Tibial nerve (tissue), 4 donors: ENCODE measurements at regions not wholly inside any gene's neighbourhood (a gene's known extent, or its start where the extent isn't known, plus 50 kb on each side); places are given as distances from the start of the nearest gene placed in this dataset.

Experiments used
- EP300 ChIP-seq, 2 donors: sonication (generic); formaldehyde crosslinking; IDR thresholded peaks; one replicate each; pipeline ENCODE4 v1.6.1; 2017; ENCODE audit warnings: antibody characterized with exemption in 2 of 2, mild to moderate bottlenecking in 1 of 2
- POLR2A ChIP-seq, 2 donors: fragments of 450-650 bp; IDR thresholded peaks; one replicate each; pipeline ENCODE4 v1.6.1; 2017; ENCODE audit warnings: antibody characterized with exemption in 2 of 2, mild to moderate bottlenecking in 2 of 2, moderate library complexity in 2 of 2
- TF ChIP-seq, protein P1 (sequence below), 5 experiments: fragments of 200-600 bp in 3 of 5; fragments of 450-650 bp in 2 of 5; sonication (generic) in 3 of 5; IDR thresholded peaks; one replicate each; pipeline ENCODE4 v1.5.1; 2016 to 2019; ENCODE audit warnings: antibody characterized with exemption in 5 of 5, mild to moderate bottlenecking in 3 of 5, moderate library complexity in 2 of 5

- TF ChIP-seq POLR2A (IDR thresholded peaks at IDR 0.05) (no peak), EP300 (IDR thresholded peaks at IDR 0.05) (no peak)
- TF ChIP-seq, protein P1, sequence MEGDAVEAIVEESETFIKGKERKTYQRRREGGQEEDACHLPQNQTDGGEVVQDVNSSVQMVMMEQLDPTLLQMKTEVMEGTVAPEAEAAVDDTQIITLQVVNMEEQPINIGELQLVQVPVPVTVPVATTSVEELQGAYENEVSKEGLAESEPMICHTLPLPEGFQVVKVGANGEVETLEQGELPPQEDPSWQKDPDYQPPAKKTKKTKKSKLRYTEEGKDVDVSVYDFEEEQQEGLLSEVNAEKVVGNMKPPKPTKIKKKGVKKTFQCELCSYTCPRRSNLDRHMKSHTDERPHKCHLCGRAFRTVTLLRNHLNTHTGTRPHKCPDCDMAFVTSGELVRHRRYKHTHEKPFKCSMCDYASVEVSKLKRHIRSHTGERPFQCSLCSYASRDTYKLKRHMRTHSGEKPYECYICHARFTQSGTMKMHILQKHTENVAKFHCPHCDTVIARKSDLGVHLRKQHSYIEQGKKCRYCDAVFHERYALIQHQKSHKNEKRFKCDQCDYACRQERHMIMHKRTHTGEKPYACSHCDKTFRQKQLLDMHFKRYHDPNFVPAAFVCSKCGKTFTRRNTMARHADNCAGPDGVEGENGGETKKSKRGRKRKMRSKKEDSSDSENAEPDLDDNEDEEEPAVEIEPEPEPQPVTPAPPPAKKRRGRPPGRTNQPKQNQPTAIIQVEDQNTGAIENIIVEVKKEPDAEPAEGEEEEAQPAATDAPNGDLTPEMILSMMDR (IDR thresholded peaks at IDR 0.05): no peak
These were observed 88.2 kb upstream of the BASP1 start for GRCh38 chr5:17129093-17129849.
